ENCODE measurements at regions not wholly inside any gene's neighbourhood (a gene's known extent, or its start where the extent isn't known, plus 50 kb on each side); places are given as distances from the start of the nearest gene placed in this dataset.

DNA sequence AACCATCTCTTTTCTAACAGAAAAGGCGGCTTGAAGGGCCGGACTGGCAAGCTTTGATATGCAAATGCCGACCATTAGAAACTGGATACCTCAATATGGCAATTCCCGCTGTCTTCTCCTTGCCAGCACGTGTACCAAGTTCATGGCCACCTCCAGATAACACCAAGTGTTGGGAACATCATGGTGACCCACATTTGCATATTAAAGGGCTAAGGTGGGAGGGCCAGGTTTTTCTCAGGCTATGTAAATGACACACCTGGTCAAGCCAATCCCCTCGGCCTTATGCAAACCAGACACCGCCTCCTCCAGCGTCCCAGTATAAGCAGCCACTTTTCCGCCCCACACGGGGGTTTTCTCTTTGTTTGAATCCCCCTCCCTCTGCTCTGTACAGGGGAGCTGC is 110.7 kb downstream of the DACT2 start:
- no peak for TF ChIP-seq ARNT (IDR thresholded peaks at IDR 0.05)
- no peak for TF ChIP-seq BHLHE40 (IDR thresholded peaks at IDR 0.05; ENCODE audit: borderline replicate concordance)
- TF ChIP-seq ELF4 (IDR thresholded peaks at IDR 0.05) = no peak
- TF ChIP-seq SP1 (IDR thresholded peaks at IDR 0.05) = no peak
- TF ChIP-seq HDGF (IDR thresholded peaks at IDR 0.05; ENCODE audit: borderline replicate concordance) = no peak
- no peak for TF ChIP-seq TARDBP (IDR thresholded peaks at IDR 0.05)
- TF ChIP-seq L3MBTL2 (conservative IDR thresholded peaks at IDR 0.05) = no peak
- TF ChIP-seq ZNF384 (IDR thresholded peaks at IDR 0.05) = no peak
- no peak for TF ChIP-seq LEF1 (IDR thresholded peaks at IDR 0.05; ENCODE audit: borderline replicate concordance)
- TF ChIP-seq FOXA1 (IDR thresholded peaks at IDR 0.05) = no peak
